ENCODE measurements at regions not wholly inside any gene's neighbourhood (a gene's known extent, or its start where the extent isn't known, plus 50 kb on each side); places are given as distances from the start of the nearest gene placed in this dataset.

- TF ChIP-seq CTCF (IDR thresholded peaks at IDR 0.05) (no peak), RAD21 (conservative IDR thresholded peaks at IDR 0.05 in 1 of 2, IDR thresholded peaks at IDR 0.05 in 1 of 2) (no peak), E2F6 (IDR thresholded peaks at IDR 0.05; ENCODE audit: borderline replicate concordance, low read depth) (no peak), MAFK (IDR thresholded peaks at IDR 0.05; ENCODE audit: partially characterized antibody) (no peak), EP300 (IDR thresholded peaks at IDR 0.05) (no peak)
Observed at GRCh38 chr3:55175423-55175822, 247.6 kb upstream of the LRTM1 start.
